Esophagus muscularis mucosa (tissue), 4 donors: ENCODE measurements at regions not wholly inside any gene's neighbourhood (a gene's known extent, or its start where the extent isn't known, plus 50 kb on each side); places are given as distances from the start of the nearest gene placed in this dataset.

Experiments used
- EP300 ChIP-seq: sonication (generic); formaldehyde crosslinking; IDR thresholded peaks from one replicate; pipeline ENCODE4 v1.6.1; 2017; ENCODE audit warnings: antibody characterized with exemption
- POLR2A ChIP-seq: fragments of 450-650 bp; IDR thresholded peaks from one replicate; pipeline ENCODE4 v1.6.1; 2017; ENCODE audit warnings: antibody characterized with exemption, moderate library complexity, mild to moderate bottlenecking, low read depth
- POLR2AphosphoS5 ChIP-seq, 2 donors: sonication (generic); formaldehyde crosslinking; IDR thresholded peaks; one replicate each; pipeline ENCODE4 v1.6.1; 2017; ENCODE audit warnings: antibody characterized with exemption in 2 of 2
- TF ChIP-seq, protein P1 (sequence below), 3 experiments: fragments of 200-600 bp in 2 of 3; fragments of 450-650 bp in 1 of 3; sonication (generic) in 2 of 3; IDR thresholded peaks; one replicate each; pipeline ENCODE4 v1.5.1; 2017 to 2019; ENCODE audit warnings: antibody characterized with exemption in 3 of 3, mild to moderate bottlenecking in 2 of 3, moderate library complexity in 1 of 3

DNA sequence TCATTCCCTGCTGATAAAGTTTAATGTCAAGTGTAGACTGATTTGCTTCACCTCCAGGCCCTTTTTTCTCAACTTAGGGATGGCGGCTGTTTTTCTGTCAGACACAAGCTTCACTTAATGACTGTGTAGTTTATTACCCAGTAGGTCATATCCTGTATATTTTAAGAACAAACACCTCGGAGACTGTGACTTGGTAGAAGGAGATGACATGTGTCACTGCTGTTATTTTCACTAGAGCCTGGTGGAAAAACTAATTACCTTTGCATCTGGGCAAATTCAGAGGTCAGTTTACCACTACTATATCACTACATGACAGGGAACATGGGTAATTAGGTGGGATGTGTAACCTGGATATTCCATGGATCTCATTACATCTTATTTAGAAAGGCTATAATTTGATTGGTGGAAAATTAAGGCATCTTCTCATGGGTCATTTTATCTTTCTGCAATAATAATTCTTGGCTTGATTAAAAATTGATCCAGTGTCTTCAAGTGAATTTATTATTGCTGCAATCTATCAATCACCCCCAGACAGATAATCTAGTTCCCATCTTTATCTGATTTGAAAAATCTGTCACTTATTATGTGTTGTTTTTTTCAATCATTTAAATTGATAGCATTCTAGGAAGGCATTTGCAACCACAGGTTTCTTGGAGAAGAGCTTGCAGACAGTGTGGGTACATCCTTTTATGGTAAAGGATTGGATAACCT is 353.8 kb upstream of the SPRED2 start:
- TF ChIP-seq, protein P1, sequence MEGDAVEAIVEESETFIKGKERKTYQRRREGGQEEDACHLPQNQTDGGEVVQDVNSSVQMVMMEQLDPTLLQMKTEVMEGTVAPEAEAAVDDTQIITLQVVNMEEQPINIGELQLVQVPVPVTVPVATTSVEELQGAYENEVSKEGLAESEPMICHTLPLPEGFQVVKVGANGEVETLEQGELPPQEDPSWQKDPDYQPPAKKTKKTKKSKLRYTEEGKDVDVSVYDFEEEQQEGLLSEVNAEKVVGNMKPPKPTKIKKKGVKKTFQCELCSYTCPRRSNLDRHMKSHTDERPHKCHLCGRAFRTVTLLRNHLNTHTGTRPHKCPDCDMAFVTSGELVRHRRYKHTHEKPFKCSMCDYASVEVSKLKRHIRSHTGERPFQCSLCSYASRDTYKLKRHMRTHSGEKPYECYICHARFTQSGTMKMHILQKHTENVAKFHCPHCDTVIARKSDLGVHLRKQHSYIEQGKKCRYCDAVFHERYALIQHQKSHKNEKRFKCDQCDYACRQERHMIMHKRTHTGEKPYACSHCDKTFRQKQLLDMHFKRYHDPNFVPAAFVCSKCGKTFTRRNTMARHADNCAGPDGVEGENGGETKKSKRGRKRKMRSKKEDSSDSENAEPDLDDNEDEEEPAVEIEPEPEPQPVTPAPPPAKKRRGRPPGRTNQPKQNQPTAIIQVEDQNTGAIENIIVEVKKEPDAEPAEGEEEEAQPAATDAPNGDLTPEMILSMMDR (IDR thresholded peaks at IDR 0.05) = no peak
- no peak for TF ChIP-seq POLR2A
- no peak for TF ChIP-seq EP300
- TF ChIP-seq POLR2AphosphoS5 (IDR thresholded peaks at IDR 0.05) = no peak
